NCI-H526 (cell line): ENCODE measurements at regions not wholly inside any gene's neighbourhood (a gene's known extent, or its start where the extent isn't known, plus 50 kb on each side); places are given as distances from the start of the nearest gene placed in this dataset.
"Not testable (repeated sequence)": the region's sequence is repeated elsewhere in the genome, so short reads cannot be mapped to it uniquely, and the experiment has no call there.

Experiments used
- DNase-seq, 2 experiments: peaks; one replicate each; lab custom pipeline; 2025; lab: John Stamatoyannopoulos, UW

- no peak for DNase-seq
These were observed 1338.7 kb downstream of the REEP3 start for GRCh38 chr10:64859911-64860310.

GRCh38 chr10:64863836-64864235 is 1342.6 kb downstream of the REEP3 start:
- DNase-seq: no peak

GRCh38 chr10:64867501-64867962 is 1346.3 kb downstream of the REEP3 start:
- no peak for DNase-seq

- no peak for DNase-seq
These were observed 1351.9 kb downstream of the REEP3 start for GRCh38 chr10:64873088-64873487.

GRCh38 chr10:64873959-64874358 is 1352.8 kb downstream of the REEP3 start:
- DNase-seq: no peak

GRCh38 chr10:64880546-64880945 is 1359.3 kb downstream of the REEP3 start:
- DNase-seq: no peak

- DNase-seq: no peak
These were observed 1360.1 kb downstream of the REEP3 start for GRCh38 chr10:64881257-64881656.

GRCh38 chr10:64896582-64896981 is 1375.4 kb downstream of the REEP3 start:
- DNase-seq: no peak

- not testable (repeated sequence) for DNase-seq
These were observed 1385.1 kb downstream of the REEP3 start for GRCh38 chr10:64906311-64906710.

GRCh38 chr10:64924306-64924705 is 1403.1 kb downstream of the REEP3 start:
- DNase-seq: not testable (repeated sequence)

- DNase-seq: no peak
These were observed 1430.8 kb downstream of the REEP3 start for GRCh38 chr10:64952042-64952441.

GRCh38 chr10:64956441-64956840 is 1435.2 kb downstream of the REEP3 start:
- DNase-seq: no peak

GRCh38 chr10:64959116-64959515 is 1437.9 kb downstream of the REEP3 start:
- no peak for DNase-seq

GRCh38 chr10:64959883-64960282 is 1438.7 kb downstream of the REEP3 start:
- DNase-seq: no peak

GRCh38 chr10:64973391-64973790 is 1452.2 kb downstream of the REEP3 start:
- DNase-seq: no peak

GRCh38 chr10:64976150-64976549 is 1454.9 kb downstream of the REEP3 start:
- no peak for DNase-seq

GRCh38 chr10:64977915-64978314 is 1456.7 kb downstream of the REEP3 start:
- DNase-seq: no peak

GRCh38 chr10:64996886-64997285 is 1475.7 kb downstream of the REEP3 start:
- no peak for DNase-seq

- DNase-seq: no peak
These were observed 1489.6 kb downstream of the REEP3 start for GRCh38 chr10:65010845-65011244.

- DNase-seq: no peak
These were observed 1496.3 kb downstream of the REEP3 start for GRCh38 chr10:65017523-65017922.

- DNase-seq: no peak
These were observed 1503.7 kb downstream of the REEP3 start for GRCh38 chr10:65024886-65025285.

- DNase-seq: no peak
These were observed 1509.1 kb downstream of the REEP3 start for GRCh38 chr10:65030263-65030662.

GRCh38 chr10:65032867-65033769 is 1511.9 kb downstream of the REEP3 start:
- no peak for DNase-seq

GRCh38 chr10:65033957-65034356 is 1512.8 kb downstream of the REEP3 start:
- DNase-seq: no peak
